Activated CD4-positive, alpha-beta T cell treated with anti-CD3 and anti-CD28 coated beads, Interleukin-2, amount 10 ng/mL, durations not matched to agents 7 days and 5 days (primary cell): ENCODE measurements at regions not wholly inside any gene's neighbourhood (a gene's known extent, or its start where the extent isn't known, plus 50 kb on each side); places are given as distances from the start of the nearest gene placed in this dataset.

ENCODE experiments used
- CTCF ChIA-PET: fragments of 350-600 bp; sonication (Branson Sonifier 250); formaldehyde crosslinking; loops from one replicate; lab custom pipeline; 2021; ENCODE audit warnings: antibody characterized with exemption; lab: Charles Lee
- POLR2A ChIA-PET: fragments of 350-600 bp; sonication (Branson Sonifier 250); formaldehyde crosslinking; loops from one replicate; lab custom pipeline; 2021; ENCODE audit warnings: antibody characterized with exemption; lab: Charles Lee
- DNase-seq: peaks from one replicate; pipeline ENCODE4 v3.0.0-alpha.2; 2020
- H3K27ac Mint-ChIP-seq: one replicate; pipeline ENCODE4 v1.8.0; 2021; ENCODE audit warnings: mild to moderate bottlenecking, moderate library complexity, mixed read lengths
- H3K27me3 Mint-ChIP-seq: one replicate; pipeline ENCODE4 v1.8.0; 2021; ENCODE audit warnings: mixed read lengths
- H3K36me3 Mint-ChIP-seq: one replicate; pipeline ENCODE4 v1.8.0; 2021; ENCODE audit warnings: low read depth, mixed read lengths
- H3K4me1 Mint-ChIP-seq: one replicate; pipeline ENCODE4 v1.8.0; 2021; ENCODE audit warnings: mixed read lengths
- H3K4me3 Mint-ChIP-seq: one replicate; pipeline ENCODE4 v1.8.0; 2021; ENCODE audit warnings: mild to moderate bottlenecking, moderate library complexity, mixed read lengths
- H3K9me3 Mint-ChIP-seq: one replicate; pipeline ENCODE4 v1.8.0; 2021; ENCODE audit warnings: mixed read lengths

GRCh38 chr14:71324767-71325272, 417.6 kb downstream of the PCNX1 start:
- H3K27ac Mint-ChIP-seq: no peak overlapping the region
- ChIA-PET CTCF (interaction anchor here (0.6 to 1.4 kb wide), 5 partner anchors 13 to 193 kb away, joined by 3 to 4 read pairs (median 3); no protein-coding TSS in a partner anchor), POLR2A (interaction anchor here (0.6 kb wide), 1 partner anchor 301 kb away, joined by 3 read pairs; no protein-coding TSS in a partner anchor)
- H3K36me3 Mint-ChIP-seq: peaks cover 21% of the 10 kb centered on the region
- peak overlapping the region; percentile 37 for H3K4me3 Mint-ChIP-seq
- peak; percentile 41 for DNase-seq
- H3K27me3 Mint-ChIP-seq: no peaks in the 10 kb centered on the region
- peaks cover 76% of the 10 kb centered on the region for H3K4me1 Mint-ChIP-seq
- H3K9me3 Mint-ChIP-seq: no peaks in the 10 kb centered on the region

GRCh38 chr14:71327691-71328090, 420.4 kb downstream of the PCNX1 start:
- ChIA-PET POLR2A (no interaction called here), CTCF (interaction anchor here (0.9 to 2.2 kb wide), 2 partner anchors 61 to 186 kb away, joined by 3 to 7 read pairs; no protein-coding TSS in a partner anchor)
- Mint-ChIP-seq H3K9me3 (no peaks in the 10 kb centered on the region), H3K4me1 (peaks cover 76% of the 10 kb centered on the region), H3K27ac (no peak overlapping the region), H3K4me3 (no peak overlapping the region), H3K27me3 (no peaks in the 10 kb centered on the region), H3K36me3 (peaks cover 33% of the 10 kb centered on the region)
- DNase-seq: no peak

GRCh38 chr14:71328183-71328582, 420.9 kb downstream of the PCNX1 start:
- H3K27ac Mint-ChIP-seq: no peak overlapping the region
- ChIA-PET CTCF (interaction anchor here (2.2 kb wide), 1 partner anchor 186 kb away, joined by 7 read pairs; no protein-coding TSS in a partner anchor), POLR2A (no interaction called here)
- peaks cover 71% of the 10 kb centered on the region for H3K4me1 Mint-ChIP-seq
- DNase-seq: no peak
- H3K4me3 Mint-ChIP-seq: no peak overlapping the region
- H3K9me3 Mint-ChIP-seq: no peaks in the 10 kb centered on the region
- no peaks in the 10 kb centered on the region for H3K27me3 Mint-ChIP-seq
- H3K36me3 Mint-ChIP-seq: peaks cover 31% of the 10 kb centered on the region

- H3K4me3 Mint-ChIP-seq: no peak overlapping the region
- H3K36me3 Mint-ChIP-seq: peaks cover 37% of the 10 kb centered on the region
- no peak overlapping the region for H3K27ac Mint-ChIP-seq
- ChIA-PET POLR2A (no interaction called here), CTCF (no interaction called here)
- no peaks in the 10 kb centered on the region for H3K27me3 Mint-ChIP-seq
- H3K9me3 Mint-ChIP-seq: peaks cover 6% of the 10 kb centered on the region
- no peak for DNase-seq
- peaks cover 71% of the 10 kb centered on the region for H3K4me1 Mint-ChIP-seq
These were observed 421.7 kb downstream of the PCNX1 start for GRCh38 chr14:71328954-71329353.

- no peak overlapping the region for H3K4me3 Mint-ChIP-seq
- peaks cover 37% of the 10 kb centered on the region for H3K36me3 Mint-ChIP-seq
- ChIA-PET CTCF (interaction anchor here (0.6 kb wide), 1 partner anchor 199 kb away, joined by 3 read pairs; no protein-coding TSS in a partner anchor), POLR2A (no interaction called here)
- H3K4me1 Mint-ChIP-seq: peaks cover 47% of the 10 kb centered on the region
- no peaks in the 10 kb centered on the region for H3K27me3 Mint-ChIP-seq
- DNase-seq: no peak
- H3K9me3 Mint-ChIP-seq: peaks cover 9% of the 10 kb centered on the region
- H3K27ac Mint-ChIP-seq: no peak overlapping the region
These were observed 424.1 kb downstream of the PCNX1 start for GRCh38 chr14:71331403-71331802.

- Mint-ChIP-seq H3K4me3 (no peak overlapping the region), H3K27ac (no peak overlapping the region), H3K27me3 (no peaks in the 10 kb centered on the region), H3K9me3 (peaks cover 15% of the 10 kb centered on the region), H3K36me3 (peaks cover 45% of the 10 kb centered on the region), H3K4me1 (peaks cover 41% of the 10 kb centered on the region)
- CTCF ChIA-PET: interaction anchor here (1.0 kb wide), 1 partner anchor 412 kb away, joined by 5 read pairs; no protein-coding TSS in a partner anchor
- no peak for DNase-seq
- POLR2A ChIA-PET: no interaction called here
These were observed 425.2 kb downstream of the PCNX1 start for GRCh38 chr14:71332476-71332875.

GRCh38 chr14:71333705-71334104, 426.4 kb downstream of the PCNX1 start:
- H3K27ac Mint-ChIP-seq: no peak overlapping the region
- DNase-seq: no peak
- POLR2A ChIA-PET: no interaction called here
- peaks cover 17% of the 10 kb centered on the region for H3K9me3 Mint-ChIP-seq
- H3K4me3 Mint-ChIP-seq: no peak overlapping the region
- peaks cover 45% of the 10 kb centered on the region for H3K36me3 Mint-ChIP-seq
- no peaks in the 10 kb centered on the region for H3K27me3 Mint-ChIP-seq
- CTCF ChIA-PET: interaction anchor here (1.1 kb wide), 1 partner anchor 12 kb away, joined by 3 read pairs; no protein-coding TSS in a partner anchor
- H3K4me1 Mint-ChIP-seq: peaks cover 31% of the 10 kb centered on the region

- no peaks in the 10 kb centered on the region for H3K27me3 Mint-ChIP-seq
- peaks cover 36% of the 10 kb centered on the region for H3K36me3 Mint-ChIP-seq
- ChIA-PET CTCF (no interaction called here), POLR2A (no interaction called here)
- no peak for DNase-seq
- no peak overlapping the region for H3K27ac Mint-ChIP-seq
- no peak overlapping the region for H3K4me3 Mint-ChIP-seq
- H3K9me3 Mint-ChIP-seq: peaks cover 17% of the 10 kb centered on the region
- H3K4me1 Mint-ChIP-seq: peaks cover 28% of the 10 kb centered on the region
These were observed 429.4 kb downstream of the PCNX1 start for GRCh38 chr14:71336489-71337192.

GRCh38 chr14:71338153-71338552, 430.9 kb downstream of the PCNX1 start:
- no peaks in the 10 kb centered on the region for H3K27me3 Mint-ChIP-seq
- ChIA-PET POLR2A (no interaction called here), CTCF (interaction anchor here (0.6 kb wide), 1 partner anchor 30 kb away, joined by 4 read pairs; no protein-coding TSS in a partner anchor)
- peaks cover 17% of the 10 kb centered on the region for H3K9me3 Mint-ChIP-seq
- no peak overlapping the region for H3K27ac Mint-ChIP-seq
- H3K4me3 Mint-ChIP-seq: no peak overlapping the region
- DNase-seq: no peak
- H3K36me3 Mint-ChIP-seq: peaks cover 34% of the 10 kb centered on the region
- peaks cover 20% of the 10 kb centered on the region for H3K4me1 Mint-ChIP-seq

- Mint-ChIP-seq H3K9me3 (peaks cover 10% of the 10 kb centered on the region), H3K4me3 (no peak overlapping the region), H3K36me3 (peaks cover 32% of the 10 kb centered on the region), H3K27ac (no peak overlapping the region), H3K4me1 (peaks cover 13% of the 10 kb centered on the region), H3K27me3 (no peaks in the 10 kb centered on the region)
- CTCF ChIA-PET: interaction anchor here (1.2 kb wide), 1 partner anchor 256 kb away, joined by 4 read pairs; no protein-coding TSS in a partner anchor
- POLR2A ChIA-PET: no interaction called here
- DNase-seq: no peak
These were observed 432.6 kb downstream of the PCNX1 start for GRCh38 chr14:71339650-71340415.

GRCh38 chr14:71341156-71341555, 433.9 kb downstream of the PCNX1 start:
- Mint-ChIP-seq H3K27ac (no peak overlapping the region), H3K4me1 (peaks cover 15% of the 10 kb centered on the region), H3K27me3 (no peaks in the 10 kb centered on the region), H3K9me3 (peaks cover 10% of the 10 kb centered on the region), H3K4me3 (no peak overlapping the region), H3K36me3 (peaks cover 25% of the 10 kb centered on the region)
- no peak for DNase-seq
- CTCF ChIA-PET: no interaction called here
- POLR2A ChIA-PET: no interaction called here

GRCh38 chr14:71343724-71344123, 436.5 kb downstream of the PCNX1 start:
- POLR2A ChIA-PET: no interaction called here
- DNase-seq: no peak
- H3K27ac Mint-ChIP-seq: no peak overlapping the region
- H3K4me1 Mint-ChIP-seq: peaks cover 17% of the 10 kb centered on the region
- CTCF ChIA-PET: no interaction called here
- H3K9me3 Mint-ChIP-seq: no peaks in the 10 kb centered on the region
- peaks cover 25% of the 10 kb centered on the region for H3K36me3 Mint-ChIP-seq
- H3K27me3 Mint-ChIP-seq: no peaks in the 10 kb centered on the region
- no peak overlapping the region for H3K4me3 Mint-ChIP-seq

- H3K9me3 Mint-ChIP-seq: no peaks in the 10 kb centered on the region
- H3K27me3 Mint-ChIP-seq: no peaks in the 10 kb centered on the region
- no peak overlapping the region for H3K4me3 Mint-ChIP-seq
- H3K36me3 Mint-ChIP-seq: peaks cover 27% of the 10 kb centered on the region
- ChIA-PET POLR2A (no interaction called here), CTCF (no interaction called here)
- peaks cover 25% of the 10 kb centered on the region for H3K4me1 Mint-ChIP-seq
- DNase-seq: no peak
- no peak overlapping the region for H3K27ac Mint-ChIP-seq
These were observed 437.2 kb downstream of the PCNX1 start for GRCh38 chr14:71344506-71344905.
